ENCODE measurements at regions not wholly inside any gene's neighbourhood (a gene's known extent, or its start where the extent isn't known, plus 50 kb on each side); places are given as distances from the start of the nearest gene placed in this dataset.

DNA sequence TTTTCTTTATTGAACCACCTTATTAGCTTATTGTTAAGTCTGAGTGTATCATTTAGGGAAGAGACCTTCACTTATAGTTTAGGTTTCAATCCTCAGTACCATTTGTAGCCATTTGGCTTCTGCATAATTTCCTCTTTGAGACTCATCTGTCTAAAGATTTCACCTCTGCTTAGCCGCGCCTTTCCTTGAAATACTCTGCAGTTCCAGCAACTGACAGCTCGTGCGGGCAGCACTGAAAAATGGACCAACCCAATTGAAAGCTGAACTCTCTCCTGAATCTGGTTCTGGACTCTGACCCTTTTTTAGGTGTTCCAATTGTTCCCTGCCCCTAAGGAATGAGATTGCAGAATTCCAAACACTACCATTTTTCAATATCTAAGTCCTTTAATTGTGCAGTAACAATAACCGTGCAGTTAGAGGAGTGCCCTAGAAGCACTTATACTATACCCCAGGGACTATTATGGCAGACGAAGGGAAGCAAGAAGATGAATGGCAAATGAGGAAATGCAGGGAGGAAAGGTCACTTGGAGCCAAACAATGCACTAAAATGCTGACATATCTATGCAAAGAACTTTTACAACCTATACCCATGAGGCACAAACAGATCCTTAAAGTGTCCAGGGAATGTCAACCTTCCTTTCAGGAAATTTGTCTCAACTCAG, 50.1 kb upstream of the PDE4D start:
- TF ChIP-seq, protein P1, sequence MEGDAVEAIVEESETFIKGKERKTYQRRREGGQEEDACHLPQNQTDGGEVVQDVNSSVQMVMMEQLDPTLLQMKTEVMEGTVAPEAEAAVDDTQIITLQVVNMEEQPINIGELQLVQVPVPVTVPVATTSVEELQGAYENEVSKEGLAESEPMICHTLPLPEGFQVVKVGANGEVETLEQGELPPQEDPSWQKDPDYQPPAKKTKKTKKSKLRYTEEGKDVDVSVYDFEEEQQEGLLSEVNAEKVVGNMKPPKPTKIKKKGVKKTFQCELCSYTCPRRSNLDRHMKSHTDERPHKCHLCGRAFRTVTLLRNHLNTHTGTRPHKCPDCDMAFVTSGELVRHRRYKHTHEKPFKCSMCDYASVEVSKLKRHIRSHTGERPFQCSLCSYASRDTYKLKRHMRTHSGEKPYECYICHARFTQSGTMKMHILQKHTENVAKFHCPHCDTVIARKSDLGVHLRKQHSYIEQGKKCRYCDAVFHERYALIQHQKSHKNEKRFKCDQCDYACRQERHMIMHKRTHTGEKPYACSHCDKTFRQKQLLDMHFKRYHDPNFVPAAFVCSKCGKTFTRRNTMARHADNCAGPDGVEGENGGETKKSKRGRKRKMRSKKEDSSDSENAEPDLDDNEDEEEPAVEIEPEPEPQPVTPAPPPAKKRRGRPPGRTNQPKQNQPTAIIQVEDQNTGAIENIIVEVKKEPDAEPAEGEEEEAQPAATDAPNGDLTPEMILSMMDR (conservative IDR thresholded peaks at IDR 0.05), result no peak
- TF ChIP-seq EZH2 (IDR thresholded peaks at IDR 0.05; ENCODE audit: low read depth), result no peak
